HG02642 (cell line): ENCODE measurements at regions not wholly inside any gene's neighbourhood (a gene's known extent, or its start where the extent isn't known, plus 50 kb on each side); places are given as distances from the start of the nearest gene placed in this dataset.

Source experiments
- ATAC-seq: cut with Tn5 transposase; IDR thresholded peaks from one replicate; pipeline ENCODE4 v1.9.1; 2021; ENCODE audit warnings: mild to moderate bottlenecking; ENCODE audit not compliant: unreplicated experiment, poor library complexity

DNA sequence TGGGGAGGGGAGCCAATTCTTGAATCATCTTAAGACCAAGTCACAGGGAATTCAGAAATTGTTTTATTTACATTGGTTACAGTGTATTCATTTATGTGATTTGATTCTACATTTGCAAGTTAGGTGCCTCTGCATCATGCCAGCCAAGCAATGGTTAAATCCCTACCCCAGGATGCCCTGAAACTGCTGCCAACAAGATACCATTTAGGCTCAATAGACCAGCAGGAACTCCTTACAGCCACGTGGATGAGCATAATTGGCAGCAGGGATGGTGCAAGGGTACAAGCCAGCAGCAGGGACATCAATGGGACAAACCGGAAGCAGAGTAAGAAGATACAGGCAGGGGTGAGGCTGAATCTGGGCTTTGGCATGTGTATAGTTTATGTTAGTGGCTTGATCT, 72.4 kb upstream of the NBEA start:
- ATAC-seq: no peak

GRCh38 chr13:34878329-34878728, 63.7 kb upstream of the NBEA start:
- ATAC-seq: no peak

GRCh38 chr13:34879851-34880250, 62.2 kb upstream of the NBEA start:
- no peak for ATAC-seq

GRCh38 chr13:34881494-34881893, 60.6 kb upstream of the NBEA start:
- no peak for ATAC-seq

- no peak for ATAC-seq
Observed at GRCh38 chr13:34883396-34883795, 58.7 kb upstream of the NBEA start.

DNA sequence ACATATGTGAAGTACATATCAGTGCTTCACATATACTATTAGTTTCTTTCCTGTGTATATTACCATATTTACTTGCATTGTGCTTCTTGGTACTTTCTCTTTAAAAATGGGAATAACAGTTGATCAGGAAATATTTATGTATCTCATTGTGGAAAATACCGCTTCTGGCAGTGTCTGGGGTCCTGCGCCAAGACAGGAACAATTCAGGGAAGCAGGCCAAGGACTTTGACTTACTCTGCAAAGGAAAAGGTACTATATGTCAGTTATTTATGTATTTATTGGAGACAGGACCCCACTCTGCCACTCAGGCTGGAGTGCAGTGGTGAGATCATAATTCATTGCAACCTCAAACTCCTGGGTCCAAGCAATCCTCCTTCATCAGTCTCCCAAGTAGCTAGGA, 57.7 kb upstream of the NBEA start:
- ATAC-seq: no peak

DNA sequence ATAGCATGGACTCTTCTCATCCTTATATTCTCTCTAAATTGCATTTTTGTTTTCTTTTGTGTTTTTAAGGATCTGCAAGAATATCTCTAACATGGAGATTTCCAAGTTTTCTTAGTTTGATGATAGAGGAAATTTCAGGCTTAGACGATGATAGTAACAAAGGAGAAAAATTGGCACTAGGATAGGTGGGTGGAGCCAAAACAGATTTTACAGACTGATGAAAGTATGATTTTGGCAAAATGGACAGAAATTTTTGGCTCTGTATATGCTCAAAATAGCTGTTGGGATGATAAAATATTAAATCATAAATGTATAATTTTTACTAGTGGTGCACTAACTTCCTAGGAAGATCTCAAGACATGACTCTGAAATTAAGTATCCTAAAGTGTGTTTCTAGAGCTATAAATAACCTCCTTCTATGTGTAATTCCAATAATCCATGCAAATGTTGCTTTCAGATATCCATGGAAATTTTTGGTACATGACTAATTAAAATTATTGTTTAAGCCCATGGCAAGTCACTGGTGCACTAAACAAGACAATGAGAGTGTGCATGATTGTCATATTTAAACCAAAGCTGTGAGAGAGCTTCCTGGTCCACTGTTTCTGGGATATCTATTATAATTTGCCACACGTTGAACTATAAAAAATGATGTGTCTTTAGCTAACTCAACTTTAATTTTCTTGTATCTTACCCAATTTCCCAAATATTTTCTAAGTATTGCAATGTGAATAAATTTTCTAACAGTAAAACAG, 55.8 kb upstream of the NBEA start:
- ATAC-seq: no peak

- no peak for ATAC-seq
Observed at GRCh38 chr13:34886987-34887386, 55.1 kb upstream of the NBEA start.
